NCI-H2171 (cell line): ENCODE measurements at regions not wholly inside any gene's neighbourhood (a gene's known extent, or its start where the extent isn't known, plus 50 kb on each side); places are given as distances from the start of the nearest gene placed in this dataset.
"Not testable (repeated sequence)": the region's sequence is repeated elsewhere in the genome, so short reads cannot be mapped to it uniquely, and the experiment has no call there.

ENCODE experiments used
- DNase-seq: peaks from one replicate; lab custom pipeline; 2025; lab: John Stamatoyannopoulos, UW

- DNase-seq: no peak
These were observed 1666.1 kb upstream of the WWC1 start for GRCh38 chr5:166625210-166625865.

- no peak for DNase-seq
These were observed 1654.2 kb upstream of the WWC1 start for GRCh38 chr5:166637295-166637694.

- no peak for DNase-seq
These were observed 1652.3 kb upstream of the WWC1 start for GRCh38 chr5:166639151-166639550.

GRCh38 chr5:166640136-166640535, 1651.3 kb upstream of the WWC1 start:
- DNase-seq: not testable (repeated sequence)

- no peak for DNase-seq
These were observed 1642.7 kb upstream of the WWC1 start for GRCh38 chr5:166648736-166649135.

GRCh38 chr5:166649676-166650075, 1641.8 kb upstream of the WWC1 start:
- no peak for DNase-seq

- DNase-seq: no peak
These were observed 1640.2 kb upstream of the WWC1 start for GRCh38 chr5:166651234-166651633.

- no peak for DNase-seq
These were observed 1619.6 kb upstream of the WWC1 start for GRCh38 chr5:166671811-166672210.

- DNase-seq: no peak
These were observed 1619.0 kb upstream of the WWC1 start for GRCh38 chr5:166672431-166672830.

GRCh38 chr5:166677891-166678290, 1613.6 kb upstream of the WWC1 start:
- no peak for DNase-seq

GRCh38 chr5:166679331-166679730, 1612.1 kb upstream of the WWC1 start:
- DNase-seq: no peak

GRCh38 chr5:166695326-166695725, 1596.1 kb upstream of the WWC1 start:
- DNase-seq: no peak

- no peak for DNase-seq
These were observed 1583.2 kb upstream of the WWC1 start for GRCh38 chr5:166708291-166708690.

- DNase-seq: no peak
These were observed 1581.8 kb upstream of the WWC1 start for GRCh38 chr5:166709691-166710090.

GRCh38 chr5:166710271-166710670, 1581.2 kb upstream of the WWC1 start:
- DNase-seq: no peak

- DNase-seq: no peak
These were observed 1578.8 kb upstream of the WWC1 start for GRCh38 chr5:166712447-166713185.

GRCh38 chr5:166713295-166713694, 1578.2 kb upstream of the WWC1 start:
- DNase-seq: no peak

GRCh38 chr5:166716856-166717492, 1574.5 kb upstream of the WWC1 start:
- no peak for DNase-seq

- DNase-seq: no peak
These were observed 1571.5 kb upstream of the WWC1 start for GRCh38 chr5:166719991-166720390.

- no peak for DNase-seq
These were observed 1568.5 kb upstream of the WWC1 start for GRCh38 chr5:166722939-166723338.

GRCh38 chr5:166724284-166724683, 1567.2 kb upstream of the WWC1 start:
- no peak for DNase-seq

- no peak for DNase-seq
These were observed 1565.9 kb upstream of the WWC1 start for GRCh38 chr5:166725593-166725992.

GRCh38 chr5:166726406-166726805, 1565.0 kb upstream of the WWC1 start:
- DNase-seq: no peak
